Pancreas (tissue), 10 donors: ENCODE measurements at regions not wholly inside any gene's neighbourhood (a gene's known extent, or its start where the extent isn't known, plus 50 kb on each side); places are given as distances from the start of the nearest gene placed in this dataset.

Source experiments
- ATAC-seq, 4 donors: fragments of 200-7000 bp; cut with Tn5 transposase; one replicate each; pipeline versions ENCODE4 v1.8.0 to v1.9.1; 2020; ENCODE audit warnings: mild to moderate bottlenecking in 4 of 4, moderate library complexity in 4 of 4
- DNase-seq, 6 donors: peaks; one replicate each; pipeline ENCODE4 v3.0.0-alpha.2; 2020
- FAIRE-seq: peaks from 2 replicates; lab custom pipeline; 2012; peaks lifted over from hg19 to GRCh38; lab: Jason Lieb, UNC
- H3K27ac ChIP-seq, 4 donors: fragments of 200-600 bp; sonication (generic); 1 replicate in 3 of 4; 2 replicates in 1 of 4; pipeline versions ENCODE4 v1.5.0 to v1.8.0; 2020
- H3K27me3 ChIP-seq, 4 donors: fragments of 200-600 bp; one replicate each; pipeline ENCODE4 v1.8.0; 2021
- H3K36me3 ChIP-seq, 3 donors: fragments of 200-600 bp; sonication (generic) in 1 of 3; one replicate each; pipeline versions ENCODE4 v1.5.0 to v1.8.0; 2020 to 2021
- H3K4me1 ChIP-seq, 3 donors: fragments of 200-600 bp; one replicate each; pipeline ENCODE4 v1.8.0; 2021
- H3K4me3 ChIP-seq, 4 donors: fragments of 200-600 bp; sonication (generic) in 2 of 4; one replicate each; pipeline versions ENCODE4 v1.5.0 to v1.8.0; 2020 to 2021
- H3K9me3 ChIP-seq, 4 donors: fragments of 200-600 bp; one replicate each; pipeline ENCODE4 v1.8.0; 2021
- WGBS, 2 donors: extraction: QIAGEN DNeasy Blood & Tissue Kit; methylation state at CpG; one replicate each; pipeline ENCODE4 v1.1.7; 2013; 5-methylcytosine and 5-hydroxymethylcytosine counted together
- intact Hi-C, 3 donors: fragments of 100-400 bp; cut with DNase I; formaldehyde crosslinking; loops; one replicate each; pipeline versions ENCODE4 v1.11.1 to v1.14.2; 2022
- TF ChIP-seq, protein P1 (sequence below), 4 donors: fragments of 200-600 bp; sonication (generic) in 3 of 4; IDR thresholded peaks; one replicate each; pipeline versions ENCODE4 v1.5.0 to v1.8.0; 2021; ENCODE audit warnings: antibody characterized with exemption in 4 of 4
- donor health status: healthy with polysubstance abuse.
- donor health status: DM: no; HTN: no; CAD: no; lungs with moderate emphysema.
- donor health status: DM: no; HTN: no; CAD: no.
- donor health status: control.
- donor health status: control.
- donor health status: Bipolar disorder and iron deficiency.
- donor health status: DM: yes; HTN: yes; CAD: no.
- donor health status: DM: no; HTN: no; CAD: no.
- donor health status: DM: no; HTN: no; CAD: no.
- donor health status: DM: yes; HTN: yes; CAD: no.

DNA sequence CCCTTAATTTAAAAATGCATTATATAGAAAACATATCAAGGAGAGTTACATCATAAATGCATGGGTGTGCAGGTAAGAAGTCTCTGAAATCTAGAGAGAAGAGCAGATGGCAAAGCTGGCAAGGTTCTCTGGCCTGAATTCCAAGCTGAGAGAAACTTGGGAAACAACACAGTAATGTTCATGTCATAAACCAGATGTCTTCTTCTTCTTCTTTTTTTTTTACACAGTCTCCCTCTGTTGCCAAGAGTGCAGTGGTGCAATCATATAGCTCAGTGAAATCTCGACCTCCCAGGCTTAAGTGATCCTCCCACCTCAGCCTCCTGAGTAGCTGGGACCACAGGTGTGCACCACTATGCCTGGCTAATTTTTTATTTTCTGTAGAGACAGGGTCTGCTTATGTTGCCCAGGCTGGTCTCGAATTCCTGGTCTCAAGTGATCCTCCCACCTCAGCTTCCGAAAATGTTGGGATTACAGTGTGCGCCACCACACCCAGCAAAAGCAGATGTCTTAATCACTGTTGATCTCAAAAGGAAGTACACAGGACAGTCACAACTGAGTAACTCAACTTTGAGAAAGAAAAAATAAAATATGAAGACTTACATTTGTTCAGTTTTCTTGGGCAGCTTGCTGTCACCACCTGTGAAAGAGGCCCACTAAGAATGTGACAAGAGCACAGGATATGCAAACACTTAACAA, 77.3 kb downstream of the DNAAF9 start:
- Histone ChIP-seq H3K36me3 (peaks cover 0 to 9% (median 0%) of the 10 kb centered on the region in 3 donors), H3K4me1 (no peaks in the 10 kb centered on the region), H3K27me3 (no peaks in the 10 kb centered on the region), H3K9me3 (no peaks in the 10 kb centered on the region), H3K4me3 (no peak overlapping the region), H3K27ac (no peak overlapping the region)
- FAIRE-seq (no peak), ATAC-seq (peak in 1 of 4 donors; percentile 61), DNase-seq (no peak)
- TF ChIP-seq, protein P1, sequence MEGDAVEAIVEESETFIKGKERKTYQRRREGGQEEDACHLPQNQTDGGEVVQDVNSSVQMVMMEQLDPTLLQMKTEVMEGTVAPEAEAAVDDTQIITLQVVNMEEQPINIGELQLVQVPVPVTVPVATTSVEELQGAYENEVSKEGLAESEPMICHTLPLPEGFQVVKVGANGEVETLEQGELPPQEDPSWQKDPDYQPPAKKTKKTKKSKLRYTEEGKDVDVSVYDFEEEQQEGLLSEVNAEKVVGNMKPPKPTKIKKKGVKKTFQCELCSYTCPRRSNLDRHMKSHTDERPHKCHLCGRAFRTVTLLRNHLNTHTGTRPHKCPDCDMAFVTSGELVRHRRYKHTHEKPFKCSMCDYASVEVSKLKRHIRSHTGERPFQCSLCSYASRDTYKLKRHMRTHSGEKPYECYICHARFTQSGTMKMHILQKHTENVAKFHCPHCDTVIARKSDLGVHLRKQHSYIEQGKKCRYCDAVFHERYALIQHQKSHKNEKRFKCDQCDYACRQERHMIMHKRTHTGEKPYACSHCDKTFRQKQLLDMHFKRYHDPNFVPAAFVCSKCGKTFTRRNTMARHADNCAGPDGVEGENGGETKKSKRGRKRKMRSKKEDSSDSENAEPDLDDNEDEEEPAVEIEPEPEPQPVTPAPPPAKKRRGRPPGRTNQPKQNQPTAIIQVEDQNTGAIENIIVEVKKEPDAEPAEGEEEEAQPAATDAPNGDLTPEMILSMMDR (IDR thresholded peaks at IDR 0.05): no peak
- WGBS, 2 donors: 89% methylated on average over 4 of the region's 4 CpGs
- intact Hi-C loops: no loop called here

DNA sequence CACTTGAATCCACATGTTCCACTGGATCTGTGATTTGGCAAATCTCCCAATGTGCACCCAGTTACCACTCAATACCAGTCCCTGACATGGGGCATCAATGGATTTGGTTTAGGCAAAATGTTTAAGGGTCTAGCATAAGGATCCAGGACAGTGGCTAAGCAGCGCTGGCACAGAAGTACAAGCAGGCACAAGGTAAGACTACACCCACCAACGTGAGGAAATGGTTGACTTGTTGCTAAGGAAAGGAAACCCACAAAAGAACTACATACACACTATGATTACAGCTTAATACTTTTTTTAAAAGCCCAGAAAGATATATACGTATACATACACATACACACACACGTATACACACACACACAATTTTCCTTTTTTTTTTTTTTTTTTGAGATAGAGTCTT, 79.0 kb downstream of the DNAAF9 start:
- no peak overlapping the region for H3K4me3 ChIP-seq
- no peaks in the 10 kb centered on the region for H3K9me3 ChIP-seq
- FAIRE-seq (no peak), DNase-seq (no peak), ATAC-seq (no peak)
- H3K27me3 ChIP-seq: no peaks in the 10 kb centered on the region
- no peaks in the 10 kb centered on the region for H3K4me1 ChIP-seq
- WGBS, 2 donors: 90 to 96% methylated on average over 4 of the region's 4 CpGs
- no peak overlapping the region for H3K27ac ChIP-seq
- intact Hi-C loops: no loop called here
- H3K36me3 ChIP-seq: peaks cover 0 to 22% (median 0%) of the 10 kb centered on the region in 3 donors
- TF ChIP-seq, protein P1 (IDR thresholded peaks at IDR 0.05): no peak

DNA sequence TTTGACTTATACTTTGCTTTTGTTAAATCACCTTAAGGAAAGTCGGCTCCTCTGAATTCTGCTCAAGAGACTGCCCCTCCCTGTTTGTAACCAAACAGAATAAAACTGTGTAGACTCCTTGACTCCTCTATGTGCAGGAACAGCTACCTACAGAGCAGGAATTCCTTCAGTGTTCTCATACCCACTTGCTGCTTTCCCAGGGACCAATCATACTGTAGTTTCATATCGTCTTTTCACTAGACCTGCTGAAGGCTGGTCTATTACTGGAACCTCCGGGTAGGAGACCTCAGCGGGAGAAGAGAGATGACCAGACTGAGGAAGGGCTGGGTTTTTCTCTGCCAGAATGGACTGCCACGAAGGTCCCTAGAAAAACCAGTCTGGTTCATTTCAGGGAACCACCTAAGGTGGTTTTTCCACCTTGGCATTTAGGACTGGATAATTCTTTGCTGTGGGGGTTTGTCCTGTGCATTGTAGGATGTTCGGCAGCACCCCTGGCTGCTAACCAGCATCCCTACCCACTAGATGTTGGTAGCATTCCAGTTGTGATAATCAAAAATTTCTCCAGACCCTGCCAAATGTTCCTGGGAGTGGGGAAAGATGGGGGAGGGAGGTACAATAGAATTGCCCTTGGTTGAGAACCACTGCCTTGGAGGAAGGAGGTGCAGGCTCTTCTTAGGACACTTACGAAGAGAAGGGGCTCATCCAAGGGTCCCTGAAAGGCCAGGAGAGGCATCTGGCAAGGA, 80.5 kb downstream of the DNAAF9 start:
- intact Hi-C loops: no loop called here
- ATAC-seq: no peak
- Histone ChIP-seq H3K9me3 (no peaks in the 10 kb centered on the region), H3K36me3 (peaks cover 0 to 22% (median 0%) of the 10 kb centered on the region in 3 donors), H3K27ac (no peak overlapping the region), H3K4me1 (no peaks in the 10 kb centered on the region), H3K27me3 (no peaks in the 10 kb centered on the region), H3K4me3 (no peak overlapping the region)
- 82 to 89% methylated on average over 7 of the region's 7 CpGs for WGBS, 2 donors
- no peak for FAIRE-seq
- no peak for DNase-seq
- TF ChIP-seq, protein P1 (IDR thresholded peaks at IDR 0.05): no peak

DNA sequence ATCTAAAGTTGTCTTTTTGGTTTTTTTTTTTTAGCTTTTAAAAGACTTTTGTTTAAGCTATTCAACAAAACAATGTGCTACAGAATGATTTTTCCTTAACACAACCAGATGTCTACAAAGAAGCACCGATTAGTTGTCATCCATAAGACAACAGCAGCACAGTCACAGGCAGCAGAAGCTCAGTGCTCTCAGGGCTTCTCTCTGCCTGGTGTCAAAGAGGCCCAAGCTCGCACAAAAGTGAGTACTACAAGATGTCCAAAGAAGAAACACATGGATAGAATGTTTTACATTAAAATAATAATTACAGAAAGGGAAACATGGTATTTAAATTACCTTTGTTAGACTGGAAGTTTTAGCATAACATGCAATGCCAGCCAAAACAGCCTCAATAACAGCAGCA, 81.6 kb downstream of the DNAAF9 start:
- Histone ChIP-seq H3K27me3 (no peaks in the 10 kb centered on the region), H3K36me3 (peaks cover 0 to 22% (median 0%) of the 10 kb centered on the region in 3 donors), H3K27ac (no peak overlapping the region), H3K4me3 (no peak overlapping the region), H3K4me1 (no peaks in the 10 kb centered on the region), H3K9me3 (no peaks in the 10 kb centered on the region)
- 90 to 92% methylated on average over 2 of the region's 2 CpGs for WGBS, 2 donors
- intact Hi-C loops: no loop called here
- TF ChIP-seq, protein P1 (IDR thresholded peaks at IDR 0.05): no peak
- DNase-seq (no peak), FAIRE-seq (no peak), ATAC-seq (no peak)

DNA sequence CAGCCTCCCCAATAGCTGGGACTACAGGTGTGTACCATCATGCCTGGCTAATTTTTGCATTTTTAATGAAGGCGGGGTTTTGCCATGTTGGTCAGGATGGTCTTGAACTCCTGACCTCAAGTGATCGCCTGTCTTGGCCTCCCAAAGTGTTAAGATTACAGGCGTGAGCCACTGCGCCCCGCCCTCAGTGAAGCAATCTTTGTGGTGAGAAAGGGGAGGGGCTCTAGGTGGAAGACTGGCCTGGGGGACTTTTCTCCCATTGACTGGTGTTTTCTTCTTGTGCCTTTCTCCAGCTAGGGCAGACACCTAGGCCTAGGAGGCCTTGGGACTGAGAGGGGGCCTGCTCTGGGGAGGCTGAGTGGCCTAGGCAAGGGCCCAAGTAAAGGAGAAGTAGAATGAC, 84.1 kb downstream of the DNAAF9 start:
- Histone ChIP-seq H3K27ac (no peak overlapping the region), H3K4me3 (no peak overlapping the region), H3K4me1 (no peaks in the 10 kb centered on the region), H3K9me3 (no peaks in the 10 kb centered on the region), H3K27me3 (no peaks in the 10 kb centered on the region), H3K36me3 (peaks cover 0 to 19% (median 0%) of the 10 kb centered on the region in 3 donors)
- TF ChIP-seq, protein P1 (IDR thresholded peaks at IDR 0.05): no peak
- intact Hi-C loops: no loop called here
- DNase-seq (no peak), FAIRE-seq (no peak), ATAC-seq (no peak)
- WGBS, 2 donors: 88 to 94% methylated on average over 5 of the region's 5 CpGs
